Activated CD4-positive, alpha-beta memory T cell treated with anti-CD3 and anti-CD28 coated beads, Interleukin-2, amount 10 ng/mL, durations not matched to agents 7 days and 5 days (primary cell): ENCODE measurements at regions not wholly inside any gene's neighbourhood (a gene's known extent, or its start where the extent isn't known, plus 50 kb on each side); places are given as distances from the start of the nearest gene placed in this dataset.
"Not testable (repeated sequence)": the region's sequence is repeated elsewhere in the genome, so short reads cannot be mapped to it uniquely, and the experiment has no call there.

Experiments used
- CTCF ChIA-PET: fragments of 350-600 bp; sonication (Branson Sonifier 250); formaldehyde crosslinking; loops from one replicate; lab custom pipeline; 2021; ENCODE audit warnings: antibody characterized with exemption, inconsistent platforms; lab: Charles Lee
- POLR2A ChIA-PET: fragments of 350-600 bp; sonication (Branson Sonifier 250); formaldehyde crosslinking; loops from one replicate; lab custom pipeline; 2021; ENCODE audit warnings: antibody characterized with exemption; lab: Charles Lee
- DNase-seq: peaks from one replicate; pipeline ENCODE4 v3.0.0-alpha.2; 2020
- H3K27ac Mint-ChIP-seq: one replicate; pipeline ENCODE4 v1.8.0; 2021; ENCODE audit warnings: mild to moderate bottlenecking, mixed read lengths
- H3K27me3 Mint-ChIP-seq: one replicate; pipeline ENCODE4 v1.8.0; 2021; ENCODE audit warnings: mixed read lengths
- H3K36me3 Mint-ChIP-seq: one replicate; pipeline ENCODE4 v1.8.0; 2021; ENCODE audit warnings: low read depth, mixed read lengths
- H3K4me1 Mint-ChIP-seq: one replicate; pipeline ENCODE4 v1.8.0; 2021; ENCODE audit warnings: mixed read lengths
- H3K4me3 Mint-ChIP-seq: one replicate; pipeline ENCODE4 v1.8.0; 2021; ENCODE audit warnings: mild to moderate bottlenecking, mixed read lengths
- H3K9me3 Mint-ChIP-seq: one replicate; pipeline ENCODE4 v1.8.0; 2021; ENCODE audit warnings: mixed read lengths

DNA sequence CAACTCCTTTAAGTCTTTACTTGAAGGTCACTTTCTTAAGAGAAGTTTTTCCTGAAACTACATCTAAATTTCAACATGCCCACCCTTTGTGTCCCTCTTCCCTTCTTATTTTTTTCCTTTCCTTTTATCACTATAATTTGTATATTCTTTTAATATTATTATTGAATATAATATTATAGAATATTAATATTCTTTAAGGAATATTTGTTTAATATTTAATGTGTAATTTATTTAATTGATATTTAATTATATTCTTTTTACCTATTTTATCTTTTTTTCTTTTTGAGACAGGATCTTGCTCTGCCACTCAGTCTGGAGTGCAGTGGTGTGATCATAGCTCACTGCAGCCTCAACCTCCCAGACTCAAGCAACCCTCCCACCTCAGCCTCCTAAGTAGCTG lies 114.8 kb downstream of the KDR start:
- no peak overlapping the region for H3K4me3 Mint-ChIP-seq
- no peaks in the 10 kb centered on the region for H3K27me3 Mint-ChIP-seq
- ChIA-PET CTCF (no interaction called here), POLR2A (no interaction called here)
- H3K36me3 Mint-ChIP-seq = no peaks in the 10 kb centered on the region
- DNase-seq = no peak
- H3K4me1 Mint-ChIP-seq = no peaks in the 10 kb centered on the region
- H3K9me3 Mint-ChIP-seq = no peaks in the 10 kb centered on the region
- no peak overlapping the region for H3K27ac Mint-ChIP-seq

DNA sequence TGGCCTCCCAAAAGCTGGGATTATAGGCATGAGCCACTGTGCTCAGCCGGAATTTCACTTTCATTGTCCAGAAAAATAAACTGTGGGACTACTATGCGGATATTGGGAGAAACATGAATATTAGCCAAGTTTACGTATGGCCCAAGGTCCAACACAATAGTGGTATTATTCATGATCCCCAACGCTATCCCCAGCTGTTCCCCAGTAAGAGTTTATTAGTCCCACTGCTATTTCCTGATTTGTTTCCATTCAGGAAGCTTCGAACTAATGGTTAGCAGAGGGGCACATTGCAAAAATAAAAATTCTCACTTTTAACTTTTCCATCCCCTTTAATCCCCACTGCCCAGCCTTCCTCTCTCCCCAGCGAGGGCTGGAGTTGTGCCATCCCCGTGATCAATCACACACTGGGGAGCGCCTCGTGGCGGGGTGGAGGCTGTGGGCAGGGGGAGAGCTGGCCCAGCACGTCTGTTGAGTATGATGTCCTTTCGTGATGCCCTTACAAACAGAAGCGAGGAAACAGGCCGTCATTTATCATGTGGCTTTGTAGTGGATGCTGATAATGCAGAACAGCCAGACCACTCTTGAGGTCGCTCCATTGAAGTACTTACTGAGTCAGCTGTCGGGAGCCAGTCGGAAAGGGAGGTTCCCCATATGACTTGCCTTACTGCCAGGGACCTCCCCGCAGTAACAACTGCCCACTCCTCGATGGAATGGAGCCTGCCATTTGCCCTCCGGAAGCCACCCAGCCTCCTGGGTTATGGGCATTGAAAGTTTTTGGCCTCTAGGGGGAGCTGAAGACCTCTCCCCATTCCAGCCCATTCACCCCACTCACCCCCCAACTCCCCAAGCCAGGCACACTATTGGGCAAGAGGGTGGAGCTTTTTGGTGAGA lies 117.0 kb downstream of the KDR start:
- H3K4me3 Mint-ChIP-seq = no peak overlapping the region
- ChIA-PET CTCF (no interaction called here), POLR2A (no interaction called here)
- H3K4me1 Mint-ChIP-seq = no peaks in the 10 kb centered on the region
- no peaks in the 10 kb centered on the region for H3K9me3 Mint-ChIP-seq
- H3K27me3 Mint-ChIP-seq = no peaks in the 10 kb centered on the region
- no peak overlapping the region for H3K27ac Mint-ChIP-seq
- DNase-seq = no peak
- no peaks in the 10 kb centered on the region for H3K36me3 Mint-ChIP-seq

DNA sequence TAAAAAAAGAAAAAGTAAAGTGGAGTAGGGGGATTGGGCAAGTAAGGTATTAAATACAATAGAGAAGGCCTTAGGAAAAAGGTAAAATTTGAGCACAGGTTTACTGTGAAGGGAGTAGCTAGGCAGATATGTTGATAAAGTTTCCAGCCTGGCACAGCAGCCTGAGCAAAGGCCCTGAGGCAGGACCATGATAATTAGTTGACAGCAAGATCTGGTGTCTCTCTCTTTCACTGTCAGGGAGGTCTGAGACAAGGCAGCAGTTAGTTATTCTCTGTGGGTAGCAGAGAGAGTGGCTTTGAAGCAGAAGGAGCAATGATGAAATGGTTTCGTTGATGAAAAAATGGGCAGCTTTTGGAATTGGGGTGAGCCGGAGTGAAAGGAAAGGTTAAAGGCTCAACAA lies 119.5 kb downstream of the KDR start:
- no peaks in the 10 kb centered on the region for H3K36me3 Mint-ChIP-seq
- peaks cover 2% of the 10 kb centered on the region for H3K27me3 Mint-ChIP-seq
- CTCF ChIA-PET = no interaction called here
- H3K27ac Mint-ChIP-seq = no peak overlapping the region
- POLR2A ChIA-PET = no interaction called here
- H3K4me1 Mint-ChIP-seq = no peaks in the 10 kb centered on the region
- H3K4me3 Mint-ChIP-seq = no peak overlapping the region
- H3K9me3 Mint-ChIP-seq = no peaks in the 10 kb centered on the region
- no peak for DNase-seq

DNA sequence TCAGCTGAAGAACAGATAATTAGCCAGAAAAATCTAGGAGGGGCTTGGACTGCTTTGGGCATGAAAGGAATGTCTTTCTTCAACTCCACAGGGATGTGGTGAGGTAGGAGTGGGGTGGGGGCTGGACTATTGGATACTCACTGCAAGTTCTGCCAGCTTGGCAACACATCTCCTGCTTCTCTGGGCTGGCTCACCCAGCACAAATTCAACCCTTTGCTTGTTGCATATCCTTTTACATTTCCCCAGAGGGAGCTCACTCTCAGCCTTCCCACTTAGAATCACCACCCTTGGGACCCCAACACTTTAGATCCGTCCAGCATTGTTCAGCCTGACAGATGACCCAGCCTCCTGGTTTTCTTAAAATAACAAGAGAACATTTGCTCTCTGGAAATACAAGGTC lies 120.6 kb downstream of the KDR start:
- H3K4me3 Mint-ChIP-seq = no peak overlapping the region
- H3K4me1 Mint-ChIP-seq = no peaks in the 10 kb centered on the region
- ChIA-PET POLR2A (no interaction called here), CTCF (no interaction called here)
- no peaks in the 10 kb centered on the region for H3K9me3 Mint-ChIP-seq
- H3K27ac Mint-ChIP-seq = no peak overlapping the region
- peaks cover 4% of the 10 kb centered on the region for H3K27me3 Mint-ChIP-seq
- H3K36me3 Mint-ChIP-seq = no peaks in the 10 kb centered on the region
- DNase-seq = no peak

DNA sequence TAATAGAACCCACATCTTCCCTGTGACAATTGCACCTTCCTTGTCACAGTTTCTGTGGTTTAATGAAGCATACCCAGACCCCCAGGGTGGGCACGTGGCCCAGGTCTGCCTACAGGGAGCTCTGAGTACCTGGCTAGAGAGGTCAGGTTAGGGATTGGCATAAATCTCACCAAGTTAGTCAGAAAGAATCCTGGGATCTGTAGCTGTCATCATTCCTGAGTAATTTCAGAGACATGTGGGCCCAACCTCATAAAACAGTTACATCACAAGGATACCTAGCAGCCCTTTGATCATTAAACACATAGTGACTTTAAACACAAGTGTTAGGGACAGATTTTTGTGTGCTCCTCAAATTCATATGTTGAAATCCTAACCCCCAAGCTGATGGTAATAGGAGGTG lies 123.0 kb downstream of the KDR start:
- ChIA-PET CTCF (no interaction called here), POLR2A (no interaction called here)
- H3K36me3 Mint-ChIP-seq = no peaks in the 10 kb centered on the region
- H3K4me3 Mint-ChIP-seq = no peak overlapping the region
- H3K9me3 Mint-ChIP-seq = no peaks in the 10 kb centered on the region
- DNase-seq = no peak
- H3K27me3 Mint-ChIP-seq = peaks cover 7% of the 10 kb centered on the region
- H3K27ac Mint-ChIP-seq = no peak overlapping the region
- no peaks in the 10 kb centered on the region for H3K4me1 Mint-ChIP-seq

DNA sequence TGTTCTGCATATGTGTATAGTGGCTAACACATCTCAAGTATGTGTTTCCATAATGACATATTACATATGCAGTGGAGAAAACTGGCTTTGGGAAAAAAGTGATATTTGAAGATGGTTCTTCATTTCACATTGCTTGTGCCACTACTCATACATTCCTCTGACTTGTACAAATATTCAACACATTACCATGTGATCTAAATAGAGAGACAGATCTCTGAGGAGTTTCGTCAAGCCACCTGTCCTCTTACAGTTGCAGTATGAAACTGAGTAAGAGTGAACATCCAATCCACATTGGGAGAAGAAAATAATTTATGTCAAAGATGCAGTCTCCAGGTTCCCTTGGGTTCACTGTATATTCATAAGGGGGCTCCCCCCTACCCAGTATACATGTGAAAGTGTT lies 123.9 kb downstream of the KDR start:
- no peak overlapping the region for H3K4me3 Mint-ChIP-seq
- H3K4me1 Mint-ChIP-seq = no peaks in the 10 kb centered on the region
- no peaks in the 10 kb centered on the region for H3K36me3 Mint-ChIP-seq
- H3K27me3 Mint-ChIP-seq = peaks cover 7% of the 10 kb centered on the region
- no peak overlapping the region for H3K27ac Mint-ChIP-seq
- no peak for DNase-seq
- no peaks in the 10 kb centered on the region for H3K9me3 Mint-ChIP-seq
- ChIA-PET POLR2A (no interaction called here), CTCF (no interaction called here)

DNA sequence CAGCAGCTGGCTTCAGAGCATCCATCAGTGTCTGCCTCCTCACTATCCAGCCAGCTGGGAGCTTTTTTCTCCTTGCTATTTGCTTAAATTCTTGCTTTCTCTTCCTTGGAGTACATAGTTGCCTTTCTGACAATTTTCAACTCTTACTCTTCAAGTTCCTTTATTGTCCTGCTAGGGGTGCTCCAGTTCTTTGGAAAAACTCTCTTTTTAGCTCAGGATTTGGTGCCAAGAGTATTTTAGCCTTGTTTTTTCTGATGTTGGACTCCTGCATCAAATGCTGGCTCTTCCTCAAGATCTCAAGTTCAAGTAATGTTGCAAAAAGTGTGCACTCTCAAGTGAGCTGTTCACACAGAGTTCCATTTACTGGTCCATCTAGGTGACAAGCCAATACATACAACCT lies 126.4 kb downstream of the KDR start:
- H3K27me3 Mint-ChIP-seq = peaks cover 7% of the 10 kb centered on the region
- no peaks in the 10 kb centered on the region for H3K36me3 Mint-ChIP-seq
- DNase-seq = no peak
- no peaks in the 10 kb centered on the region for H3K4me1 Mint-ChIP-seq
- no peaks in the 10 kb centered on the region for H3K9me3 Mint-ChIP-seq
- CTCF ChIA-PET = interaction anchor here (0.7 kb wide), 1 partner anchor 21 kb away, joined by 3 read pairs; no protein-coding TSS in a partner anchor
- no peak overlapping the region for H3K4me3 Mint-ChIP-seq
- POLR2A ChIA-PET = no interaction called here
- H3K27ac Mint-ChIP-seq = no peak overlapping the region

DNA sequence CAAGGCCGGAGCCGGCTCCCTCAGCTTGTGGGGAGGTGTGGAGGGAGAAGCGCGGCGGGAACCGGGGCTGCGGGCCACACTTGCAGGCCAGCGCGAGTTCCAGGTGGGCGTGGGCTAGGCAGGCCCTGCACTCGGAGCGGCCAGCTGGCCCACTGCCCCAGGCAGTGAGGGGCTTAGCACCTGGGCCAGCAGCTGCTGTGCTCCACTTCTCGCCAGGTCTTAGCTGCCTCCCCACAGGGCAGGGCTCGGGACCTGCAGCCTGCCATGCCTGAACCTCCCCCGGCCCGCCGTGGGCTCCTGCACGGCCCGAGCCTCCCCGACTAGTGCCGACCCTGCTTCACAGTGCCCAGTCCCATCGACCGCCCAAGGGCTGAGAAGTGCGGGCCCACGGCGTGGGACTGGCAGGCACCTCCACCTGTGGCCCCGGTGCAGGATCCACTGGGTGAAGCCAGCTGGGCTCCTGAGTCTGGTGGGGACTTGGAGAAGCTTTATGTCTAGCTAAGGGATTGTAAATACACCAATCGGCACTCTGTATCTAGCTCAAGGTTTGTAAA lies 131.8 kb downstream of the KDR start:
- H3K4me1 Mint-ChIP-seq, H3K36me3 Mint-ChIP-seq, H3K9me3 Mint-ChIP-seq, H3K4me3 Mint-ChIP-seq, H3K27ac Mint-ChIP-seq, H3K27me3 Mint-ChIP-seq, DNase-seq, CTCF ChIA-PET, POLR2A ChIA-PET: not testable (repeated sequence)

DNA sequence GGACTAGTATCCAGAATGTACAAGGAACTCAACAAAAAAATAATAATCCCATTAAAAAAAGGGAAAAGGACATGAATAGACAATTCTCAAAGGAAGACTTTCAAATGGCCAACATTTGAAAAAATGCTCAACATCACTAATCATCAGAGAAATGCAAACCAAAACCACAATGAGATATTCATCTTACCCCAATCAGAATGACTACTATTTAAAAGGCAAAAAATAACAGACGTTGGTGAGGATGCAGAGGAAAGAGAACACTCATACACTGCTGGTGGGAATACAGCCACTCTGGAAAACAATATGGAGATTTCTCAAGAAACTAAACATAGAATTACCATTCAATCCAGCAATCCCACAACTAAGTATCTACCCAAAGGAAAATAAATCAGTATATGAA lies 133.1 kb downstream of the KDR start:
- no peak for DNase-seq
- peaks cover 9% of the 10 kb centered on the region for H3K9me3 Mint-ChIP-seq
- CTCF ChIA-PET = no interaction called here

DNA sequence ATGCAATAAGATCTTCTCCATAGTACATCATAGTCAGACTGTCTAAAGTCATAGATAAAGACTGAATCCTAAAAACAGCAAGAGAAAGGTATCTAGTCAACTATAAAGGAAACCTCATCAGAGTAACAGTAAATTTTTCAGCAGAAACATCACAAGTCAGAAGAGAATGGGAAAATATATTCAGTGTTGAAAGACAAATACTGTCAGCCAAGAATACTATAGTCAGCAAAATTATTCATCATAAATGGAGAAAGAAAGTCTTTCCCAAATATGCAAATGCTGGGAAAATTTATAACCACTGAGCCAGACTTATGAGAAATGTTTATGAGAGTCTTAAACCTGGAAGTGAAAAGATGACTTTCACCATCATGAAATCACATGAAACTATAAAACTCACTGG lies 136.7 kb downstream of the KDR start:
- Mint-ChIP-seq H3K4me1 (no peaks in the 10 kb centered on the region), H3K4me3 (no peak overlapping the region), H3K9me3 (peaks cover 13% of the 10 kb centered on the region), H3K27ac (no peak overlapping the region), H3K27me3 (no peaks in the 10 kb centered on the region), H3K36me3 (no peaks in the 10 kb centered on the region)
- no peak for DNase-seq
- CTCF ChIA-PET = no interaction called here
- POLR2A ChIA-PET = no interaction called here

More for the DNA sequence above, 133.1 kb downstream of the KDR start:
- Mint-ChIP-seq H3K4me1 (no peaks in the 10 kb centered on the region), H3K27ac (no peak overlapping the region), H3K27me3 (no peaks in the 10 kb centered on the region), H3K4me3 (no peak overlapping the region), H3K36me3 (no peaks in the 10 kb centered on the region)
- POLR2A ChIA-PET = no interaction called here

DNA sequence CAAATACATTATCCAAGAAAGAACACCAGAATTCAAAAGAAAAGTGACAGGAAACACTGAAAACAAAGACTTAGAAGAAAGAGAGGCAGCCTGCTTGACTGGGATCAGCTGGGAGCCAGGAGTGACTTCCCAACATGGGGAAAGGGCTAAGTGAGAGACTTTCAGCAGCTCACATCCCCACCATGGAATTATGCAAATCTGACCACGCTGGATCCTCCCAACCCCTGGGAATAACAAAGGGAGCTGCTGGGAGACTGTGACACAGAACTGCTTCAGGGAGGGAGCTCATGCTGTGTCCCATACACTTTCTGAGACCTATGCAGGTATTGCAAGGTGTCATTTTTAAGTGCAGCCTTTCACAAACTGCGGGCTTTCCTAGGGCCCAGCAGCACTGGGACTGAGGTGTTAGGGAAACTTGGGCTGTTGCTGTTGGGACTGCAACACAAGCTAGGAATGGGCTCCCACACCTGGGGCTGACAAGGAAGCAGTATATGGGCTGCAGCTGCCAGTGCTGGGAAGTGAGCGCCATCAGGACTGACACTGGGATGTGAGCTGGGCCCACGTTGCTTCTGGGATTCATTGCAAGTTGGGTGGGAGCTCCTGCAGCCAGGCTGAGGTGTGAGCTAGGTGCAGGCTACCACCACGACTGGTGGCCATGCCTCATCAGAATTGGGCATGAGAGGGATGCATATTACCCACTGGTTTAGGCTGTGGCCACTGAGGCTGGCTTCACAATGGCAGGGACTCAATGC lies 139.1 kb downstream of the KDR start:
- peaks cover 10% of the 10 kb centered on the region for H3K9me3 Mint-ChIP-seq
- H3K27me3 Mint-ChIP-seq = no peaks in the 10 kb centered on the region
- ChIA-PET POLR2A (no interaction called here), CTCF (no interaction called here)
- DNase-seq = no peak
- H3K4me3 Mint-ChIP-seq = no peak overlapping the region
- no peak overlapping the region for H3K27ac Mint-ChIP-seq
- no peaks in the 10 kb centered on the region for H3K36me3 Mint-ChIP-seq
- H3K4me1 Mint-ChIP-seq = no peaks in the 10 kb centered on the region

DNA sequence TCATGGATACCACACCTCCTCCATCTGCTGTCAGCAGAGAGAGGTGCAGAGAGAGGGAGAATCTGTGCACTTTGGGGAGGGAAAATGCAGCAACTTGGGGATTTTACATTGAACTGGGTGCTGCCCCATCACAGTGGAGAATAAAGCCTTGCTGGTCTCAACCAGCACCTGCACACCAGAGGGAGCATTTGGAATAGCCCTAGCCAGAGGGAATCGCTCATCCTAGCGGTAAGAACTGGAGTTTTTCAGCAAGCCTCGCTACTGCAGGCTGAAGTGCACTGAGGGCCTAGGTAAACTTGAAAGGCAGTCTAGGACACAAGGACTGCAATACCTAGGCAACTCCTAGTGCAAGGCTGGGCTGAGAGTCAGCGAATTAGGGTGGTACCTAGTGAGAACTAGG lies 148.7 kb downstream of the KDR start:
- DNase-seq = no peak
- Mint-ChIP-seq H3K4me3 (no peak overlapping the region), H3K27me3 (no peaks in the 10 kb centered on the region), H3K36me3 (no peaks in the 10 kb centered on the region), H3K4me1 (no peaks in the 10 kb centered on the region), H3K27ac (no peak overlapping the region), H3K9me3 (no peaks in the 10 kb centered on the region)
- ChIA-PET CTCF (no interaction called here), POLR2A (no interaction called here)

DNA sequence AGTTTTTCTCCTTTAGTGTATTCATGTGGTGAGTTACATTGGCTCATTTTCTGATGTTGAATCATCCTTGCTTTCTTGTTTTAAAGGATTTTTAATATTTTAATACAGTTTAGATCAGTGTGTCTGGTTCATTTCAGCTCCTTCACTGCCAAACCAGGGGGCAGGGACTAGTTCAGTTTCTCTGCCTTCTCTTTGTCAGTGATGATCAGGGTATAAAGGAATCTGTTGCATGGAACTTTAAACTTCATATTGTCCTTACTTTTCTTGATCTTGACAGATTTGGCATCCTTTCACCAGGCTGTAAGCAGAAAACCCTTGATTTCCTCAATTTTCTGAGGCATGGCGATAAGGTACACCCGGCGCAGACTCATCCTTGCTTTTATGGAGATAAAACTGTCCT lies 149.4 kb downstream of the KDR start:
- CTCF ChIA-PET = no interaction called here
- H3K4me3 Mint-ChIP-seq = no peak overlapping the region

More for the DNA sequence above, 149.4 kb downstream of the KDR start:
- Mint-ChIP-seq H3K36me3 (no peaks in the 10 kb centered on the region), H3K27ac (no peak overlapping the region), H3K9me3 (no peaks in the 10 kb centered on the region), H3K27me3 (no peaks in the 10 kb centered on the region), H3K4me1 (no peaks in the 10 kb centered on the region)
- POLR2A ChIA-PET = no interaction called here
- DNase-seq = no peak
